ENCODE measurements at regions not wholly inside any gene's neighbourhood (a gene's known extent, or its start where the extent isn't known, plus 50 kb on each side); places are given as distances from the start of the nearest gene placed in this dataset.

DNA sequence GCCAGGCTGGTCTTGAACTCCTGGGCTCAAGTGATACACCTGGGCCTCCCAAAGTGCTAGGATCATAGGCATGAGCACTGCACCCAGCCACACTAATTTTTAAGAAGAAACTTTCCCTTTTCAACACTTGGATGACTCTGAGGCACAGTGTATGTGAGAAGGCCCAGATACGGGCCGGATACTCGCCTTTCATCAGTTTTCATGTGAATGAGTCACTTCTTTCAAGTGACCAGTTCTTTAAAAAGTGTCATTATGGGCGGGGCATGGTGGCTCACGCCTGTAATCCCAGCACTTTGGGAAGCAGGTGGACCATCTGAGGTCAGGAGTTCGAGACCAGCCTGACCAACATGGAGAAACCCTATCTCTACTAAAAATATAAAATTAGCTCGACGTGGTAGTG, 120.8 kb downstream of the CTTN start:
- H3K4me1 ChIP-seq (ENCODE audit: insufficient read depth), result no peaks in the 10 kb centered on the region
- DNase-seq (ENCODE audit: extremely low spot score), result no peak
- H3K4me3 ChIP-seq (ENCODE audit: low read depth, low read length), result no peak overlapping the region
- 83% methylated on average over 8 of the region's 8 CpGs for WGBS
- no peak overlapping the region for H3K27ac ChIP-seq (ENCODE audit: low read depth)
- no peaks in the 10 kb centered on the region for H3K36me3 ChIP-seq (ENCODE audit: insufficient read depth)

DNA sequence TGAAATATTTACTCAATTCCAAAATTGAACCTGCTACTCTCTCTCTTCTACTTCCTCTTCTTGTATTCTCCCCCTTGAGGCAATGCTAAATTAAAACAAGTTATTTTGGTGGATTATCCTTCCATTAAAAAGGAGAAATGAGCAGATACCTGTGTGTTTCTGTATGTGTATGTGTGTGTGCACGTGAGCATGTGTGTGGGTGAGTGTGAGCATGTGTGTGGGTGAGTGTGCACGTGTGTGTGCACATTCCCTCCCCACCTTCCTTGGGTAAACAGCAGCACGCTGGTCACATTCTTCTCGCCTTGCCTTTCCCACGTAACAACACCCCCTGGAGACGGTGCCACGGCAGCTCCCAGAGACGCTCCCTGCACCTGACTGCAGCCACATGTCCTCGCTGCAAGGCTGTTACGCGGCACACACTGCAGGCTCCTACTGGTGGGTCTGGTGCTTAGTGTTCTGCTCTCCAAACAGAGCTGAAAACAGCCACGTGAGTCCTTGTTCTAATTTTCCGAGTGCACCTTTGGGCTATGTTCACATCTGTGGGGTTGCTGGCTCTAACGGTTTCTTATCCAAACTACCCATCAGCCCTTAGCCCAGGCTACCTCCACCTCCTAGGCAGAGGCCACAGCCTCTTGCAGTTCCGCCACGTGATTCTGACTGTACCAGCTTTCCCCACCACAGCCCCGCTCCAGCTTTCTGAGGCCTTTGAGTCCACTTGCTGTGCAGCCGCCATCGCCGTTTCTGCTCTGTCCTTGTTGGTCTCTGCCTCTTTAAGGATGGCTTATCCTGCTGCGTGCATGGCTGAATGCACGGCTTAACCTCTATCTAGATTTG, 123.4 kb downstream of the CTTN start:
- no peak for DNase-seq (ENCODE audit: extremely low spot score)
- no peak overlapping the region for H3K4me3 ChIP-seq (ENCODE audit: low read depth, low read length)

DNA sequence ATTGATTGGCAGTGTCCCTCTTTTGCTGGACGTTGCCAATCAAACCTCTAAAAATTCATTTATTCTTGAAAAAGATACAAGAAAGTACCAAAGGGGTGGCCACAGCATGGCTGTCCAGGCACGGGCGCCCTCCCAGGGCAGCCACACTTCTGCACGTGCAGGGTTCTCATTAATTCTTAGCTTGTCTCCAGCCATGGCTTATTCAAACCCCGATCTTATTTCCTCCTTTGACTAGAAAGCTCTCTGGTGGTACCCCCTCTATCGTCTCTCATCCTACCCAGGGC, 123.9 kb downstream of the CTTN start:
- no peaks in the 10 kb centered on the region for H3K4me1 ChIP-seq (ENCODE audit: insufficient read depth)
- DNase-seq (ENCODE audit: extremely low spot score), result no peak
- H3K4me3 ChIP-seq (ENCODE audit: low read depth, low read length), result no peak overlapping the region
- WGBS, result 69% methylated on average over 6 of the region's 6 CpGs
- no peaks in the 10 kb centered on the region for H3K36me3 ChIP-seq (ENCODE audit: insufficient read depth)
- H3K27ac ChIP-seq (ENCODE audit: low read depth), result no peak overlapping the region

More for the DNA sequence above, 123.4 kb downstream of the CTTN start:
- 74% methylated on average over 22 of the region's 22 CpGs for WGBS
- no peak overlapping the region for H3K27ac ChIP-seq (ENCODE audit: low read depth)
- H3K4me1 ChIP-seq (ENCODE audit: insufficient read depth), result no peaks in the 10 kb centered on the region
- no peaks in the 10 kb centered on the region for H3K36me3 ChIP-seq (ENCODE audit: insufficient read depth)

DNA sequence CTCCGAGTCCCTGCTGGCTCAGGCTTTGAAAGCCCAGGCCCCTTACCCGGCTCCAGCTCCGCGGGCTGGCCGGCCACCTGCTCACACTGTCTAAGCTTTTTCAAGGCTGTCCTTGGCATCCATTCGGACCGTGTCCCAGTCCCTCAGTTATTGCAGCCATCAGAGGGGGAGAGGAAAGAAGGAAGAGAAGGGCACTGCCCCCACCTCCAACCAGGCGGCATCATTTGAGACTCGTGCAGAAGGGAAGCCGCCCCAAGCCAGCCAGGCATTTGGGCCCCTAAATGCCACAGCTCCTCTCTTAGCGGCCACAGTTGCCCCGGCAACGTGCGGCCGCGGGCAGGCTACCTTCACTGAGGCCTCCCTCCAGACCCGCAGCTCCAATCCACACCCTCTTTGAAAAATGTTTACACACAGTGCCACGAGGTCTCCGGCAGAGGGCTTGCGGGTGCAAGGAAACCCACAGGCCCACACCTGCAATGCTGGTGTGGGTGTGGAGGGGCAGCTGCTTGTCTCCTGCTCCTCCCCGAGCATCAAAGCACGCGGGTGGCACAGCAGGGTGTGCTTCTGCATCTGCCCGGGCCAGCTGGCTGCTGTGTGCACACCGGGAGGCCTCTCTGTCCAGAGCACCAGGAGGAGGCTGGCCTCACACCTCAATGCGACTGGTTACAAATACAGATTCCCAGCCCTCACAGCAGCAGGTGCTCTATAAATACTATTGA, 124.4 kb downstream of the CTTN start:
- Histone ChIP-seq H3K36me3 (ENCODE audit: insufficient read depth) (no peaks in the 10 kb centered on the region), H3K4me3 (ENCODE audit: low read depth, low read length) (no peak overlapping the region), H3K4me1 (ENCODE audit: insufficient read depth) (no peaks in the 10 kb centered on the region), H3K27ac (ENCODE audit: low read depth) (no peak overlapping the region)
- 47% methylated on average over 26 of the region's 26 CpGs for WGBS
- DNase-seq (ENCODE audit: extremely low spot score), result no peak

DNA sequence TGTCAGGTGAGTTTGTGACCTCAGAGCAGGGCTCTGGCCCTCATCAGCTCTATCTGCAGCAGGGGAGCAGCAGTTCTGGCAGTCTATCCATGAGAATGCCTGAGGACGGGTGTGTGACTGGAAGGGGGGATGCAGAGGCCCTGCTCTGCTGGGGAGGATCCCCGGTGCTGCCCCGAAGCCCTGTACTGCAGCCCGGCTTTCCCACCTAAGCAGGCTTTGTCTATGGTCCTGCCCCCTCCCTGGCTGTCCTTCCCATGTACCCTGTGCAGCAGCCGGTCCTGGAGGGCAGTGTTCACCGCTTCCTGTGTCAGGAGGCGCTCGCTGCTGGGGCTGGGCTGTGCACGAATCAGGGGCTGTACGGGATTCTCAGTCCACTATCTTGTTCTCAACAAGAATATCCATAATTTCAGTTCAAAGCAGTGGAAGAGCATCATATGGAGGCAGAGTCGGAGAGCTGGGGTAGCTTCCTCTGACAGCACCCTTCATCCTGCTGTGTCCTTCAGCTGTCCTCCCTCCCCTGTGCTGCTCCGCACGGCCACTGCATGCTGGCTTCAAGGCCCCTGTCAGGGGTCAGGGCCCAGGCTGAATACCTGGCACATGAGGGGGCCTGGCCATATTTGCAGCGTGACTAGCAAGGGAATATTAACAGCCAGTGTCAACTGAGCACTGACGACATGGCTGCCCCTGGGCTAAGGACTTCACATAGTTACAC, 125.2 kb downstream of the CTTN start:
- Histone ChIP-seq H3K36me3 (ENCODE audit: insufficient read depth) (no peaks in the 10 kb centered on the region), H3K27ac (ENCODE audit: low read depth) (no peak overlapping the region), H3K4me1 (ENCODE audit: insufficient read depth) (no peaks in the 10 kb centered on the region), H3K4me3 (ENCODE audit: low read depth, low read length) (no peak overlapping the region)
- DNase-seq (ENCODE audit: extremely low spot score), result no peak
- WGBS, result 84% methylated on average over 15 of the region's 15 CpGs

DNA sequence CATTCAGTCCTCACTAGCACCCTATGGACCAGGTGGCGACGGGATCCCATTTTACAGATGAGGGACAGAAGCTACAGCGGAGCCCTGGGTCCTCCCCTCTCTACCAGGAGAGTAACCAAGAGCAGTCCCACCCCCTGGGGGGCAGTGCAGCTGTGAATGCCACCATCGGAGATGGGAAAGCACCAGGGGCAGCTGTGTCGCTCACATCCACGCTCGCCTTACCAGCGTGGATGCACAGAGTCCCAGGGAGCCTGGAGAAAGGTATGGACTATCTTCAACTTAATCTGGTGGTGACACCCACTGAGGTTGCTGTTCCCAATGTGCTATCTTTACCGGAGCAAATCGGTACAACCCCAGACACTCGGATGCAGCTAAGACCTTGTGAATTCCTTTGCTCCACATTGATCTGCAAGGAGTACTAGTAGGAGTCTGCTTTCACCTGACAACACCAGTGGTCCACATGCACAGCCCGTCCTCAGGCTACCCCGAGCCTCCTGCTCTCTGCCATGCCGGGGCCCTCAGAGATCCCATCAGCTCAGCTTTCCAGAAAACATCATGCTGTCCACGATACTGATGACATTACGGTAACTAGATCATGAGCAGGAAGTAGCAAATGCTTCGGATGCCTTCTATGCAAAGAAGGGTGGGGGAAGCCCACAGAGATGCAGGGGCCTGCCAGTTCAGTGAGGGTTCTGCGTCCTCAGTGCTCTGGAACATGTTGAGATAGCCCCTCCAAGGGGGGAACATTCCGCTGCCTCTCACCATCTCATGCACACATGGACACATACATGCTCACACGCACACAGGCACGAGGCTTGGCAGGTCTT, 126.0 kb downstream of the CTTN start:
- WGBS, result 59% methylated on average over 21 of the region's 21 CpGs
- DNase-seq (ENCODE audit: extremely low spot score), result no peak
- Histone ChIP-seq H3K4me3 (ENCODE audit: low read depth, low read length) (no peak overlapping the region), H3K27ac (ENCODE audit: low read depth) (no peak overlapping the region), H3K36me3 (ENCODE audit: insufficient read depth) (no peaks in the 10 kb centered on the region), H3K4me1 (ENCODE audit: insufficient read depth) (no peaks in the 10 kb centered on the region)

DNA sequence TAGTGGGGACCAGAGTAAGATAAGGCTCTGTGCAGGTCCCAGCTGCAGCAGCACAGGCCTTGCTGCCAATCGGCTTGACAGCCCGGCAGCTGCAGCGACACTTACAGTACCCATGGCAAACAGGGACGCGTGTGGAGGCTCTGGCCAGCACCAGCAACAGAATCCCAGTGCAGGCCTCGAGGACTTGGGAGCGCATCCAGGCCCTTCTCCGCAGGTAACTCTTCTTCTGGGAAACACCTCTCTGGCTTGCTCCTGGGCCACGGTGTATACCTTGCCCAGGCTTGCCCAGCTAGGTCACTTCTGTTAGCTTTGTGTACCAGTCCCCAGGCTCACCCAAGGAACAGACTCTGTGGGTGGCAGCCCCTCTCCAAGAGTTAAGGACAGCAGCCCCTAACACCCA, 126.7 kb downstream of the CTTN start:
- Histone ChIP-seq H3K36me3 (ENCODE audit: insufficient read depth) (no peaks in the 10 kb centered on the region), H3K4me3 (ENCODE audit: low read depth, low read length) (no peak overlapping the region), H3K27ac (ENCODE audit: low read depth) (no peak overlapping the region), H3K4me1 (ENCODE audit: insufficient read depth) (no peaks in the 10 kb centered on the region)
- 71% methylated on average over 9 of the region's 9 CpGs for WGBS
- no peak for DNase-seq (ENCODE audit: extremely low spot score)

DNA sequence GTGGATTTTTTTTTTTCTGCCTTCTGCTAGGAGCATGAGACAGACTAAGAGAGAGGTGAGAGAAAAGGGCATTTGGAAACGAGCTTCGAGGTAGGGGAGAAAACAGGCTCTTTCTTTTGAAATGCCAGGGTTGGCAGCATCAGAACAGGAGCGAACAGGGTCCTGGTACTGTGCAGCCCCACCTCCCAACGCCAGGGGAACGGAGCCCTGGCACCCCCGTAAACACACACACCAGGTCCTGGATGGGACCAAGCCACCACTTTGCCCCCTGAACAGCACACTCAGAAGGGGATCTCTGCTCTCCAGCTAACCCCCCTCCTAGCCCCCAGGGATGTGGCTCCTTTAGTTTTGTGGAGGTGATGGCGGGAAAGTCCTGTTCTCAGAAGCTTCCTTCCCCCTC, 127.1 kb downstream of the CTTN start:
- no peaks in the 10 kb centered on the region for H3K4me1 ChIP-seq (ENCODE audit: insufficient read depth)
- H3K4me3 ChIP-seq (ENCODE audit: low read depth, low read length), result no peak overlapping the region
- no peaks in the 10 kb centered on the region for H3K36me3 ChIP-seq (ENCODE audit: insufficient read depth)
- WGBS, result 91% methylated on average over 7 of the region's 7 CpGs
- no peak for DNase-seq (ENCODE audit: extremely low spot score)
- no peak overlapping the region for H3K27ac ChIP-seq (ENCODE audit: low read depth)

DNA sequence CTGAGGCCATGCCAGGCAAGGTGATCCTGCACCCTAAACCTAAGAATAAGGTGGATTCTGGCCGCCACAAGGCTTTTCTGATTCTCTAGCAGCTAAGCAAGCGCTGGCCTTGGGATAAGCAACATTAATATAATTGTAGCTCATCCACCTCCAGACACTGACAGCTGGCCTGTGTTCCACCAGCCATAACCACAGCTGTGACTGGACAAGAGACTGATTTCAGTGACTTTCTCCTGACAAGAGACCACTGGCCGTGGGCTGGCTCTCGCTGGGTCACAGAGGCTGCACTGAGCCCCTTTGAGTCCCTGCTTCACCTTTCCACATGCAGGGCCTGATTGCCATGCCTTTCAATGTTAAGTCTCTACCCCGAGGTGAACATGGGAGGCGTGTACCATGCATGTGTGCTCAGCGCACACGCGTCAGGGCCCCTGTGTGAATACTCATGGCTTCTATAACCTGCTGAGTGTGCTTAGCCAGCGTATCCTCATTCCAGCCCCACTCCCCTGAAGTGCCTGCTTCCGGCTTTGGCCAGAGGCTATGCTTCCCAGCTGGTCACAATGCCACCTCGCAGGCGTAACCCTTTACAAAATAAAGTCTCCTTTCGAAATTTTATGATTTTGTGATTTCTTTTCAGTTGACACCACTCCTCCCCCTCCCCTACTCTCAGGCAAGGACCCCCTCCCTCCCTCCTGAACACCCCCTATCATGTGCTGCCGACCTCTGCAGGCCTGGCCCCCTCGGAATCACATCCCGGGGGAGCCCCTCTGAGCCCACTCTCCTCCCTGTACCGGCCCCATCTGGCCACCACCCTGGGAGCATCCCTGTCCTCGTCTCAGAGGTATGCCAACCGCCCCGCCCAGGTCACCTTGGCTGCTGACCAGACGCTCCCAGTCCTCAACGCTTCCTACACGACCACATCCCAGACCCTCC, 128.1 kb downstream of the CTTN start:
- no peak overlapping the region for H3K4me3 ChIP-seq (ENCODE audit: low read depth, low read length)
- DNase-seq (ENCODE audit: extremely low spot score), result no peak
- 80% methylated on average over 24 of the region's 24 CpGs for WGBS
- H3K4me1 ChIP-seq (ENCODE audit: insufficient read depth), result no peaks in the 10 kb centered on the region
- no peak overlapping the region for H3K27ac ChIP-seq (ENCODE audit: low read depth)
- H3K36me3 ChIP-seq (ENCODE audit: insufficient read depth), result no peaks in the 10 kb centered on the region

DNA sequence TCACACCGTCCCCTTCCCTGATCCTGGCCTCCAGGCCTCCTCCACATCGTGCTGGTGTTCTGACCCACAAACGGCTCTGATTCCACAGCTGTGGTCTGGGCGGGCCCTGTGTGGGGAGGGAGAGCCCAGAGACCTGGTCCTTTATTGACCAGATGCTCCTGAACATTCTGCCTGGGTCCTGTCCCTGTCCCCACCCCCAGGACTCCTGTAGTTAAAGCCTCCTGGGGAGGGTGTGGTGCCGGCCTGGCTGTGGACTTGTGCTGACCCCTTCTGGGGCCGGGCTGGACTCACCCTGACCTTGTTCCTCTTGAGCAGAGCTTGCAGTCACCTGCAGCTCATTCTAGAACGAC, 128.7 kb downstream of the CTTN start:
- H3K4me3 ChIP-seq (ENCODE audit: low read depth, low read length), result no peak overlapping the region
- no peaks in the 10 kb centered on the region for H3K4me1 ChIP-seq (ENCODE audit: insufficient read depth)
- no peak overlapping the region for H3K27ac ChIP-seq (ENCODE audit: low read depth)
- WGBS, result 61% methylated on average over 7 of the region's 7 CpGs
- no peak for DNase-seq (ENCODE audit: extremely low spot score)
- H3K36me3 ChIP-seq (ENCODE audit: insufficient read depth), result no peaks in the 10 kb centered on the region

DNA sequence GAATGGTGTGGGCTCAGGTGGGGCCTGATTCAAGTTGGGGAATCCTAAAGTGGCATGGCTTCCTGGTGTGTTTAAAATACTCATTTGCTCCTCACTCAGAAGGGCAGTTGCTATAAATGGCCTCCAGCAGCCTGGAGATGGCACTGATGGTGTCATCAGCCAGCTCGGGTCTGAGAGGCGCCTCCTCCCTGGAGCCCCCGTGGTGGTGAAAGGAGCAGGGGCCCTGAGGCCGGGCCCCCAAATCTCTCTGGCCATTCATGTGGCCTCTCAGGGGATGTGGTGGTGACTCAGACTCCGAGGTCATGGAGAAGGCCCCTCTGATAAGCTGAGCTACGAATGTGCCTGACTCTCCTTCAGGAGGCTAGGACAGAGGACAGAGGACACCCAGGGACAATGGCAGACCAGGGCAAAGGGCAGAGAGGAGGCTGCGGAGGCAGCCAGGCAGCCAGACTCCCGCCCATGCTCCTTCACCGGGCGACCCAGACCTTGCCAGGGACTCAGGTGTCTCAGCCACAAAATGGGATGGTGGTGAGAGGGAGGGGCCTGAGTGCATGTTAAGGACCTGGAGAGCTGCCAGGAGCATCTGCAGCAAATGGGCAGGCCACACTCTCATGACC, 129.2 kb downstream of the CTTN start:
- Histone ChIP-seq H3K27ac (ENCODE audit: low read depth) (no peak overlapping the region), H3K36me3 (ENCODE audit: insufficient read depth) (no peaks in the 10 kb centered on the region), H3K4me1 (ENCODE audit: insufficient read depth) (no peaks in the 10 kb centered on the region), H3K4me3 (ENCODE audit: low read depth, low read length) (no peak overlapping the region)
- DNase-seq (ENCODE audit: extremely low spot score), result no peak
- 82% methylated on average over 10 of the region's 10 CpGs for whole genome bisulfite sequencing

DNA sequence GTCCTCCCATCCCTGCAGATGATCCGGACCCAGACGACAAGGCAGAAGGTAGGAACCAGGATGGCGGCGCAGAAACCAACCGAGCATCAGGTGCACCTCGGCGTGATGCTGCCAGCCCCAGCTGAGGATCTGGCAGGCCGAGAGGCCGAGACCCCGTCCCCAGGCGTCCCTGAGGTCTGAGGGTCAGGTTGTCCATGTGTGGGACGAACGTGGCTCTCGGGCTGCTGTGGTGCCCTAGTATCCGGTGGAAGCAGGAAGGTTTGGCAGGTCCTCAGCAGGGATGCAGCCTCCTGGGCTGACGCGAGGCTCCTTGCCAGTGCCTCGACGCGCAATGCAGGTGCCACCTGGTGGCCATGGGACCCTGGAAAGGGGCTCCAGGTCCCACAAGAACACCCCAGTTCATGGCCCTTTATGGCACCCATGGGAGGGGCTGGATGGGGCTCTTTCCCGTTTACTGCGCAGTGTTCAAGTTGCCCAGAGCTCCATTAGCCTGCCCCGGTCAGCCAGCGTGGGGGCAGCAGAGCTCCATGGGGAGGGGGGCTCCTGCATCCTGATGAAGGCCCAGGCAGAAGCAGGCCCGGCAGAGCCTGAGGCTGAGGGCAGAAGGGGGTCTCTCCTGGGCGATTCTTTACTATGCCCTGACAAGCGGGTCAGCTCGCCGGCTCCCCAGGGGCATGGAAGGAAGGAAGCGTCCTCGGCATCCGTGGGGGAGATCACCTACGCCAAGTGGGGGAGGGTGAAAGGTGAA, 129.9 kb downstream of the CTTN start:
- DNase-seq (ENCODE audit: extremely low spot score), result no peak
- Histone ChIP-seq H3K36me3 (ENCODE audit: insufficient read depth) (no peaks in the 10 kb centered on the region), H3K4me1 (ENCODE audit: insufficient read depth) (no peaks in the 10 kb centered on the region), H3K27ac (ENCODE audit: low read depth) (no peak overlapping the region), H3K4me3 (ENCODE audit: low read depth, low read length) (no peak overlapping the region)
- 83% methylated on average over 33 of the region's 33 CpGs for WGBS
